Tibial nerve (tissue), 4 donors: ENCODE measurements at regions not wholly inside any gene's neighbourhood (a gene's known extent, or its start where the extent isn't known, plus 50 kb on each side); places are given as distances from the start of the nearest gene placed in this dataset.

ENCODE experiments used
- DNase-seq, 2 donors: peaks; one replicate each; pipeline ENCODE4 v3.0.0-alpha.2; 2019; ENCODE audit warnings: low spot score in 2 of 2
- H3K27ac ChIP-seq, 4 donors: fragments of 200-600 bp; sonication (generic) in 3 of 4; one replicate each; pipeline ENCODE4 v1.5.1; 2017 to 2019; ENCODE audit warnings: mild to moderate bottlenecking in 1 of 4
- H3K27me3 ChIP-seq, 2 donors: fragments of 200-600 bp; sonication (generic) in 1 of 2; one replicate each; pipeline versions ENCODE4 v1.5.1 to v1.6.0; 2017 to 2019
- H3K36me3 ChIP-seq, 3 donors: fragments of 200-600 bp; sonication (generic); one replicate each; pipeline ENCODE4 v1.5.1; 2018 to 2019
- H3K4me1 ChIP-seq, 4 donors: fragments of 200-600 bp; sonication (generic) in 3 of 4; one replicate each; pipeline ENCODE4 v1.5.1; 2017 to 2019
- H3K4me3 ChIP-seq, 4 donors: fragments of 200-600 bp; sonication (generic) in 3 of 4; one replicate each; pipeline ENCODE4 v1.5.1; 2017 to 2019; ENCODE audit warnings: mild to moderate bottlenecking in 1 of 4, moderate library complexity in 1 of 4
- H3K9me3 ChIP-seq, 4 donors: fragments of 200-600 bp; sonication (generic) in 3 of 4; one replicate each; pipeline ENCODE4 v1.5.1; 2017 to 2019
- CTCF ChIP-seq, 5 experiments: fragments of 200-600 bp in 3 of 5; fragments of 450-650 bp in 2 of 5; sonication (generic) in 3 of 5; IDR thresholded peaks; one replicate each; pipeline ENCODE4 v1.5.1; 2016 to 2019; ENCODE audit warnings: antibody characterized with exemption in 5 of 5, mild to moderate bottlenecking in 3 of 5, moderate library complexity in 2 of 5
- EP300 ChIP-seq, 2 donors: sonication (generic); formaldehyde crosslinking; IDR thresholded peaks; one replicate each; pipeline ENCODE4 v1.6.1; 2017; ENCODE audit warnings: antibody characterized with exemption in 2 of 2, mild to moderate bottlenecking in 1 of 2
- POLR2A ChIP-seq, 2 donors: fragments of 450-650 bp; IDR thresholded peaks; one replicate each; pipeline ENCODE4 v1.6.1; 2017; ENCODE audit warnings: antibody characterized with exemption in 2 of 2, mild to moderate bottlenecking in 2 of 2, moderate library complexity in 2 of 2
- WGBS, 2 donors: methylation state at CpG; one replicate each; pipeline ENCODE4 v1.1.5; 2018; 5-methylcytosine and 5-hydroxymethylcytosine counted together

- no peaks in the 10 kb centered on the region for H3K9me3 ChIP-seq
- no peak for TF ChIP-seq EP300 (IDR thresholded peaks at IDR 0.05)
- no peak for TF ChIP-seq POLR2A (IDR thresholded peaks at IDR 0.05)
- no peak for TF ChIP-seq CTCF (IDR thresholded peaks at IDR 0.05)
- no peaks in the 10 kb centered on the region for H3K36me3 ChIP-seq
- DNase-seq: no peak
- no peak overlapping the region for H3K27ac ChIP-seq
- H3K27me3 ChIP-seq: no peaks in the 10 kb centered on the region
- no peak overlapping the region for H3K4me3 ChIP-seq
- 62 to 76% methylated on average over 3 of the region's 3 CpGs for WGBS, 2 donors
- H3K4me1 ChIP-seq: no peaks in the 10 kb centered on the region
These were observed 65.7 kb upstream of the FGF13 start for GRCh38 chrX:138777230-138777629.

- WGBS, 2 donors: 9 to 10% methylated on average over 5 of the region's 5 CpGs
- H3K4me3 ChIP-seq: no peak overlapping the region
- TF ChIP-seq POLR2A (IDR thresholded peaks at IDR 0.05) (no peak), CTCF (IDR thresholded peaks at IDR 0.05) (peak in 4 of 5 experiments; percentile 28 to 45 (median 35))
These were observed 64.0 kb upstream of the FGF13 start for GRCh38 chrX:138775517-138775916.

GRCh38 chrX:138771047-138771446, 59.5 kb upstream of the FGF13 start:
- Histone ChIP-seq H3K27ac (no peak overlapping the region), H3K4me1 (no peaks in the 10 kb centered on the region), H3K4me3 (no peak overlapping the region), H3K36me3 (no peaks in the 10 kb centered on the region), H3K27me3 (no peaks in the 10 kb centered on the region), H3K9me3 (no peaks in the 10 kb centered on the region)
- 50 to 74% methylated on average over 1 to 2 of the region's 2 CpGs for WGBS, 2 donors
- TF ChIP-seq EP300 (IDR thresholded peaks at IDR 0.05) (no peak), CTCF (IDR thresholded peaks at IDR 0.05) (no peak), POLR2A (IDR thresholded peaks at IDR 0.05) (no peak)
- DNase-seq: no peak

More at GRCh38 chrX:138775517-138775916, 64.0 kb upstream of the FGF13 start:
- Histone ChIP-seq H3K27ac (no peak overlapping the region), H3K4me1 (no peaks in the 10 kb centered on the region), H3K27me3 (no peaks in the 10 kb centered on the region), H3K9me3 (no peaks in the 10 kb centered on the region), H3K36me3 (no peaks in the 10 kb centered on the region)
- no peak for DNase-seq

GRCh38 chrX:138769918-138770317, 58.4 kb upstream of the FGF13 start:
- Histone ChIP-seq H3K4me1 (no peaks in the 10 kb centered on the region), H3K36me3 (no peaks in the 10 kb centered on the region), H3K27ac (no peak overlapping the region), H3K9me3 (no peaks in the 10 kb centered on the region), H3K4me3 (no peak overlapping the region), H3K27me3 (no peaks in the 10 kb centered on the region)
- no peak for DNase-seq
- TF ChIP-seq POLR2A (IDR thresholded peaks at IDR 0.05) (no peak), CTCF (IDR thresholded peaks at IDR 0.05) (no peak), EP300 (IDR thresholded peaks at IDR 0.05) (no peak)
- WGBS, 2 donors: 73% methylated on average over 2 of the region's 2 CpGs

- Histone ChIP-seq H3K9me3 (no peaks in the 10 kb centered on the region), H3K27ac (no peak overlapping the region), H3K36me3 (no peaks in the 10 kb centered on the region), H3K4me3 (no peak overlapping the region), H3K4me1 (no peaks in the 10 kb centered on the region), H3K27me3 (peaks cover 0 to 11% of the 10 kb centered on the region in 2 donors)
- TF ChIP-seq EP300 (IDR thresholded peaks at IDR 0.05): no peak
- no peak for TF ChIP-seq POLR2A (IDR thresholded peaks at IDR 0.05)
- no peak for TF ChIP-seq CTCF (IDR thresholded peaks at IDR 0.05)
- no peak for DNase-seq
- WGBS, 2 donors: 46 to 60% methylated on average over 1 of the region's 1 CpG
These were observed 53.5 kb upstream of the FGF13 start for GRCh38 chrX:138765051-138765450.
